Thyroid gland (tissue), 4 donors: ENCODE measurements at regions not wholly inside any gene's neighbourhood (a gene's known extent, or its start where the extent isn't known, plus 50 kb on each side); places are given as distances from the start of the nearest gene placed in this dataset.

ENCODE experiments used
- POLR2A ChIP-seq, 2 donors: fragments of 450-650 bp; IDR thresholded peaks; one replicate each; pipeline ENCODE4 v1.6.1; 2017; ENCODE audit warnings: antibody characterized with exemption in 2 of 2, mild to moderate bottlenecking in 2 of 2, moderate library complexity in 1 of 2
- TF ChIP-seq, protein P1 (sequence below), 6 experiments: fragments of 200-600 bp in 3 of 6; fragments of 450-650 bp in 3 of 6; sonication (generic) in 3 of 6; IDR thresholded peaks; one replicate each; pipeline ENCODE4 v1.5.1; 2016 to 2019; ENCODE audit warnings: antibody characterized with exemption in 6 of 6, mild to moderate bottlenecking in 2 of 6, inconsistent platforms in 1 of 6, moderate library complexity in 1 of 6

DNA sequence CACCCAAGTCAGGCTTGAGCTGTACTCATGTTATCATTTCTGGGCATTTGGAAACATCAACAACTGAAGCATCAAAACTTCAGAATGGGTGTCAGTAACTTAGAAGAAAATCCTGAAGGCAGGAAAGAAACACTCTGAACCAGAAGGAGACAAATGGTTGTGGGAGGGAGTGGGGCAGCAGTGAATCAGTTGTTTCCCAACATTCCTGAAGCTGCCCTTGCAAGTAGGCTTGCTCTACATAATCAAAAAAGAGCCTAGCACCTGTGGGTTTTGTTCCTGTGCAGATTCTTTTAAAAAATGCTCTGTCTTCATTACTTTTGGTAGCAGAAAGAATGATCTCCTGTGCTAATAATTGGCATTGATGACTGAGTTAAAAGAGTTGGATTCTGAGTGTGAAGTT lies 424.2 kb upstream of the GRIA1 start:
- TF ChIP-seq, protein P1, sequence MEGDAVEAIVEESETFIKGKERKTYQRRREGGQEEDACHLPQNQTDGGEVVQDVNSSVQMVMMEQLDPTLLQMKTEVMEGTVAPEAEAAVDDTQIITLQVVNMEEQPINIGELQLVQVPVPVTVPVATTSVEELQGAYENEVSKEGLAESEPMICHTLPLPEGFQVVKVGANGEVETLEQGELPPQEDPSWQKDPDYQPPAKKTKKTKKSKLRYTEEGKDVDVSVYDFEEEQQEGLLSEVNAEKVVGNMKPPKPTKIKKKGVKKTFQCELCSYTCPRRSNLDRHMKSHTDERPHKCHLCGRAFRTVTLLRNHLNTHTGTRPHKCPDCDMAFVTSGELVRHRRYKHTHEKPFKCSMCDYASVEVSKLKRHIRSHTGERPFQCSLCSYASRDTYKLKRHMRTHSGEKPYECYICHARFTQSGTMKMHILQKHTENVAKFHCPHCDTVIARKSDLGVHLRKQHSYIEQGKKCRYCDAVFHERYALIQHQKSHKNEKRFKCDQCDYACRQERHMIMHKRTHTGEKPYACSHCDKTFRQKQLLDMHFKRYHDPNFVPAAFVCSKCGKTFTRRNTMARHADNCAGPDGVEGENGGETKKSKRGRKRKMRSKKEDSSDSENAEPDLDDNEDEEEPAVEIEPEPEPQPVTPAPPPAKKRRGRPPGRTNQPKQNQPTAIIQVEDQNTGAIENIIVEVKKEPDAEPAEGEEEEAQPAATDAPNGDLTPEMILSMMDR (IDR thresholded peaks at IDR 0.05) = no peak
- no peak for TF ChIP-seq POLR2A (IDR thresholded peaks at IDR 0.05)
